ENCODE measurements at regions not wholly inside any gene's neighbourhood (a gene's known extent, or its start where the extent isn't known, plus 50 kb on each side); places are given as distances from the start of the nearest gene placed in this dataset.

GRCh38 chr20:61052776-61053442, 199.2 kb upstream of the CDH4 start:
- no peak for DNase-seq
- Histone ChIP-seq H3K36me3 (ENCODE audit: insufficient read depth in 1 of 2, low read depth in 1 of 2) (no peaks in the 10 kb centered on the region), H3K4me1 (no peaks in the 10 kb centered on the region), H3K27me3 (ENCODE audit: insufficient read depth in 3 of 3, low read length in 2 of 3) (peaks cover 0 to 3% (median 0%) of the 10 kb centered on the region in 3 donors), H3K27ac (no peak overlapping the region), H3K9me3 (no peaks in the 10 kb centered on the region), H3K4me3 (no peak overlapping the region)
- WGBS, 3 donors, result 33 to 43% (median 36%) methylated on average over 13 of the region's 13 CpGs
- intact Hi-C loops (cut with DNase I), result no loop called here
- no peak for TF ChIP-seq CTCF (IDR thresholded peaks at IDR 0.05)
- ATAC-seq, result no peak

GRCh38 chr20:61053487-61053886, 198.6 kb upstream of the CDH4 start:
- H3K4me1 ChIP-seq, result no peaks in the 10 kb centered on the region
- no peak overlapping the region for H3K4me3 ChIP-seq
- intact Hi-C loops (cut with DNase I), result no loop called here
- H3K27me3 ChIP-seq (ENCODE audit: insufficient read depth in 3 of 3, low read length in 2 of 3), result peaks cover 0 to 3% (median 0%) of the 10 kb centered on the region in 3 donors
- H3K27ac ChIP-seq, result no peak overlapping the region
- no peaks in the 10 kb centered on the region for H3K9me3 ChIP-seq
- TF ChIP-seq CTCF (IDR thresholded peaks at IDR 0.05), result no peak
- 59 to 80% (median 61%) methylated on average over 4 of the region's 4 CpGs for WGBS, 3 donors
- H3K36me3 ChIP-seq (ENCODE audit: insufficient read depth in 1 of 2, low read depth in 1 of 2), result no peaks in the 10 kb centered on the region
- ATAC-seq (no peak), DNase-seq (no peak)

- intact Hi-C loops (cut with DNase I), result no loop called here
- no peak for DNase-seq
- Histone ChIP-seq H3K9me3 (no peaks in the 10 kb centered on the region), H3K4me1 (no peaks in the 10 kb centered on the region), H3K36me3 (ENCODE audit: insufficient read depth in 1 of 2, low read depth in 1 of 2) (no peaks in the 10 kb centered on the region), H3K27me3 (ENCODE audit: insufficient read depth in 3 of 3, low read length in 2 of 3) (peaks cover 0 to 3% (median 0%) of the 10 kb centered on the region in 3 donors), H3K27ac (no peak overlapping the region), H3K4me3 (no peak overlapping the region)
- ATAC-seq, result no peak
- 68% methylated on average over 7 of the region's 7 CpGs for WGBS, 3 donors
- TF ChIP-seq CTCF (IDR thresholded peaks at IDR 0.05), result no peak
Observed at GRCh38 chr20:61053889-61054288, 198.2 kb upstream of the CDH4 start.

- H3K4me3 ChIP-seq, result no peak overlapping the region
- H3K27ac ChIP-seq, result no peak overlapping the region
- DNase-seq (no peak), ATAC-seq (no peak)
- no peaks in the 10 kb centered on the region for H3K9me3 ChIP-seq
- H3K4me1 ChIP-seq, result no peaks in the 10 kb centered on the region
- no peaks in the 10 kb centered on the region for H3K36me3 ChIP-seq (ENCODE audit: insufficient read depth in 1 of 2, low read depth in 1 of 2)
- WGBS, 3 donors, result 85 to 95% (median 88%) methylated on average over 9 of the region's 9 CpGs
- peaks cover 0 to 3% (median 0%) of the 10 kb centered on the region in 3 donors for H3K27me3 ChIP-seq (ENCODE audit: insufficient read depth in 3 of 3, low read length in 2 of 3)
- intact Hi-C loops (cut with DNase I), result no loop called here
- no peak for TF ChIP-seq CTCF (IDR thresholded peaks at IDR 0.05)
Observed at GRCh38 chr20:61054411-61054810, 197.7 kb upstream of the CDH4 start.
